NB4 (cell line): ENCODE measurements at regions not wholly inside any gene's neighbourhood (a gene's known extent, or its start where the extent isn't known, plus 50 kb on each side); places are given as distances from the start of the nearest gene placed in this dataset.

Source experiments
- CTCF ChIP-seq: IDR thresholded peaks from one replicate; pipeline ENCODE4 v1.5.1; 2012; ENCODE audit warnings: low read depth, low read length
- MAX ChIP-seq: IDR thresholded peaks from 2 replicates; pipeline ENCODE4 v1.6.1; 2011; ENCODE audit warnings: low read depth, low read length
- MYC ChIP-seq: IDR thresholded peaks from 2 replicates; pipeline ENCODE4 v1.6.1; 2011; ENCODE audit warnings: low read depth, low read length
- POLR2A ChIP-seq: IDR thresholded peaks from 2 replicates; pipeline ENCODE4 v1.6.1; 2011; ENCODE audit warnings: mild to moderate bottlenecking; ENCODE audit not compliant: insufficient read length; ENCODE audit errors: extremely low read depth

- TF ChIP-seq CTCF (no peak), POLR2A (no peak), MAX (no peak), MYC (no peak)
Measured at GRCh38 chr4:102431608-102431961, 69.6 kb upstream of the NFKB1 start.
